Stimulated activated naive CD4-positive, alpha-beta T cell treated with Interleukin-2 at 50 U/mL for 16 hours (primary cell): ENCODE measurements at regions not wholly inside any gene's neighbourhood (a gene's known extent, or its start where the extent isn't known, plus 50 kb on each side); places are given as distances from the start of the nearest gene placed in this dataset.
"Not testable (repeated sequence)": the region's sequence is repeated elsewhere in the genome, so short reads cannot be mapped to it uniquely, and the experiment has no call there.

ENCODE experiments used
- DNase-seq: peaks from one replicate; lab custom pipeline; 2025; lab: John Stamatoyannopoulos, UW

DNA sequence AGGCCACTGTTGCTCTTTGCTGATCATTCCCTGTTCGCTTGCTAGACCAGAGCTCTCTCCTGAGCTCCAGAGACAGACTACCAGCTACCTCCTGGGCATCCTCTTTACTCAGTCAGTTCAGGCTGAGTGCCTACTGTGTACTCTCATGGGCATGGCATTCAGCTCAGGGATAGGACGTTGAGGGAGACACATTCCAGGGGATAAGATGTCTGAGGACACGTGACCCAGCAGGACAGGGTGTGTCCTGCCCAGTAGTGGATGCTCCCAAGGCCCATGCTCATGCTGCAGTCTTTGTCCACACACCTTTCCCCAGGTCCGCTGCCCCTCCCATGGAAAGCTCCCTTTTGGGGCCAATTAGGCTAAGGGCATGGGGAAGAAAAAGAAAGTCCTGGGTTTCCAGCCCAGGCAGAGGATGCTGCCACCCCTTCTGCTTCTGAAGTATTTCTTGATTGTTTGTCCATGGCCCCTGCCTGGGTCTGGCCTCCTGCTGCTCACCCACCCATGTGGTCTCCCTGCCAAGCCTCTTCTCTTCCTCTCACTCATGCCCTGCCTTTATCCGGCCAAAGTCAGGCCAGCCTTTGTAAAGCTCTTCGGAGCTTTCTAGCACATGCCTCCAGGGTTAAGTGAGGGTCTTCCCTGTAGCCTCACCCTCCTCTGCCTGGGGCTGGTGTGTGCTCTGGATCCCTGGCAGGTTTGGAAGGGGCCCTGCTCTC, 60.5 kb upstream of the PITX1 start:
- DNase-seq, result no peak

DNA sequence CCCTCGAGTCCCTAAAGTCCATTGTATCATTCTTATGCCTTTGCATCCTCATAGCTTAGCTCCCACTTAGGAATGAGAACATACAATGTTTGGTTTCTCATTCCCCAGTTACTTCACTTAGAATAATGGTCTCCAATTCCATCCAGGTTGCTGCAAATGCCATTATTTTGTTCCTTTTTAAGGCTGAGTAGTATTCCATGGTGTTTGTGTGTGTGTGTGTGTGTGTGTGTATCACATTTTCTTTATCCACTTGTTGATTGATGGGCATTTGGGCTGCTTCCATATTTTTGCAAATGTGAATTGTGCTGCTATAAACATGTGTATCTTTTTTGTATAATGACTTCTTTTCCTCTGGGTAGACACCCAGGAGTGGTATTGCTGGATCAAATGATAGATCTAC, 59.5 kb upstream of the PITX1 start:
- not testable (repeated sequence) for DNase-seq

DNA sequence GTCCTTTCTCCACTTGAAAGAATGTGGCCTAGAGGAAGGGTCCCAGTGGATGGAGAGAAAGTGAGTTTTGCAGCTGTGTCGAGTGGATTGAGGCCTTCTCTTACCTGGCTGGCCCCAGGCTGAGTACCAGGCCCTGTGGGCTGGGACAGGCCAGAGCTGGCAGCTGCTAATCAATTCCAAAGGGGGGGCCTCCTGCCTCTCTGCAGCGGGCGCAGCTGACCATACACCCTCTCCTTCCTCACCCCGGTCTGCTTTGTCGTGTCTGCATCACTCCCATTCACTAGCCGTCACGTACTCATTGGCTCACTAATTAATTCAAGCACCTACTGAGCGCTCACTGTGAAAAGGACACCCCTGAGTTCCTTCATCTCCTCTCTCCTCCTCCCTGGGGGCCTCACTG, 58.4 kb upstream of the PITX1 start:
- no peak for DNase-seq

GRCh38 chr5:135091286-135091685, 57.3 kb upstream of the PITX1 start:
- no peak for DNase-seq

- no peak for DNase-seq
Observed at GRCh38 chr5:135089912-135090311, 55.9 kb upstream of the PITX1 start.

GRCh38 chr5:135088911-135089310, 54.9 kb upstream of the PITX1 start:
- no peak for DNase-seq

- DNase-seq, result no peak
Observed at GRCh38 chr5:135087950-135088349, 53.9 kb upstream of the PITX1 start.

DNA sequence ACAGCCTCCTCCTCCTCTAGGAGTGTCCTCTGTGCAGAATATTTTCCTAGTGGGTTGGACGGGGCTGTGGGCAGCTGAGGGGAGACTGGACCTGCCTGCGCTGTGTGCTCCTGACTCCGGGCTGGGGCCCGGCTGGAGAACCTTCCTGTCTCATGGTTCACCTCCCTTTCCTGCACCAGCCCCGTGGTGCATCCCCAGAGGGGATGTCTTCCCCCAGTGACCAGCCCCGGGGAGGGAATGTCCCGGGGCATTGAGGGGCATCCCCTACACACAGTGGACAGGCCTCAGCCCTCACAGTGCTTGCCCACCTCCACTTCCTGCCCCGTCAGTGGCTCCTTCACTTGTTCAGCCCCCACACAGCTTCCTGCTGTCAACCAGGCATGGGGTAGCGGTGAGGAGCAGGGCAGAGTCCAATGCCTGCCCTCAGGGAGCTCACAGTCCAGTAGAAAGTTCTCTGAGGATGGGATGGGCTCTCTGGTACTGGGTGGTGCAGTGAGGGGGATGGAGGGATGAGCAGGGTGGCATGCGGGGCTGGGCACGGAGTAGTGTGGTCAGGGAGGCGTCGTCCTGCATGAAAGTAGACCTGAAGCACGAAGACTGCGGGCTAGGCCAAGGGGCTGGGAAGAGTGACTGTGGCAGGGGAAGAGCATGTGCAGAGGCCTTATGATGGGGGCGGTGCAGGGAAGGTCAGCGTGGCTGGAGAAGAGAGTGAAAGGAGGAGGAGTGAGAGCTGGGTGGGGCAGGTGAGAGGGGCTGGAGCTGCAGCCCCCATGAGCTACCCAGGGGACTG, 52.1 kb upstream of the PITX1 start:
- no peak for DNase-seq

GRCh38 chr5:135085133-135085935, 51.3 kb upstream of the PITX1 start:
- no peak for DNase-seq
